DND-41 (cell line): ENCODE measurements at regions not wholly inside any gene's neighbourhood (a gene's known extent, or its start where the extent isn't known, plus 50 kb on each side); places are given as distances from the start of the nearest gene placed in this dataset.

ENCODE experiments used
- ATAC-seq: fragments of 200-7000 bp; cut with Tn5 transposase; 3 replicates; pipeline ENCODE4 v1.9.1; 2021; ENCODE audit warnings: low read depth; ENCODE audit not compliant: insufficient read depth
- DNase-seq: peaks from one replicate; pipeline ENCODE4 v3.0.0-alpha.2; 2020
- H2AFZ ChIP-seq: 2 replicates; pipeline ENCODE4 v1.6.0; 2012; ENCODE audit warnings: low read depth, low read length
- H3K27ac ChIP-seq: 2 replicates; pipeline ENCODE4 v1.5.1; 2012; ENCODE audit warnings: low read length, inconsistent platforms
- H3K27me3 ChIP-seq: fragments of 200-600 bp; sonication (generic); 2 replicates; pipeline ENCODE4 v1.6.0; 2012; ENCODE audit warnings: low read length, mild to moderate bottlenecking, inconsistent platforms; ENCODE audit not compliant: insufficient read depth, poor library complexity
- H3K36me3 ChIP-seq: 2 replicates; pipeline ENCODE4 v1.5.1; 2012; ENCODE audit warnings: low read length, inconsistent platforms; ENCODE audit not compliant: insufficient read depth
- H3K4me1 ChIP-seq: 2 replicates; pipeline ENCODE4 v1.5.1; 2012; ENCODE audit warnings: mild to moderate bottlenecking, low read length; ENCODE audit not compliant: insufficient read depth
- H3K4me2 ChIP-seq: 2 replicates; pipeline ENCODE4 v1.6.0; 2012; ENCODE audit warnings: mild to moderate bottlenecking, moderate library complexity, low read length, inconsistent platforms; ENCODE audit not compliant: insufficient read depth
- H3K4me3 ChIP-seq, 2 experiments: fragments of 200-600 bp in 1 of 2; shearing (Covaris generic) in 1 of 2; 2 replicates each; pipeline ENCODE4 v1.5.1; 2012 to 2016; ENCODE audit warnings: inconsistent platforms in 2 of 2, low read length in 2 of 2, mild to moderate bottlenecking in 2 of 2, low read depth in 1 of 2, moderate library complexity in 1 of 2
- H3K79me2 ChIP-seq: 2 replicates; pipeline ENCODE4 v1.6.0; 2012; ENCODE audit warnings: low read length, inconsistent platforms; ENCODE audit not compliant: insufficient read depth
- H3K9ac ChIP-seq: 2 replicates; pipeline ENCODE4 v1.6.0; 2012; ENCODE audit warnings: low read depth, mild to moderate bottlenecking, inconsistent platforms, low read length, moderate library complexity
- H3K9me3 ChIP-seq: 2 replicates; pipeline ENCODE4 v1.5.1; 2012; ENCODE audit warnings: low read length, moderate library complexity, mild to moderate bottlenecking, inconsistent platforms; ENCODE audit not compliant: insufficient read depth, severe bottlenecking
- H4K20me1 ChIP-seq: 2 replicates; pipeline ENCODE4 v1.6.0; 2012; ENCODE audit warnings: low read length; ENCODE audit not compliant: insufficient read depth
- EZH2 ChIP-seq: IDR thresholded peaks from 3 replicates; pipeline ENCODE4 v1.6.1; 2012; ENCODE audit warnings: borderline replicate concordance, low read depth, mild to moderate bottlenecking, moderate library complexity, low read length, inconsistent platforms; ENCODE audit not compliant: severe bottlenecking
- TF ChIP-seq, protein P1 (sequence below): IDR thresholded peaks from 2 replicates; pipeline ENCODE4 v1.5.1; 2012; ENCODE audit warnings: borderline replicate concordance, low read length, moderate library complexity, mild to moderate bottlenecking; ENCODE audit not compliant: poor library complexity, severe bottlenecking; ENCODE audit errors: extremely low read depth

DNA sequence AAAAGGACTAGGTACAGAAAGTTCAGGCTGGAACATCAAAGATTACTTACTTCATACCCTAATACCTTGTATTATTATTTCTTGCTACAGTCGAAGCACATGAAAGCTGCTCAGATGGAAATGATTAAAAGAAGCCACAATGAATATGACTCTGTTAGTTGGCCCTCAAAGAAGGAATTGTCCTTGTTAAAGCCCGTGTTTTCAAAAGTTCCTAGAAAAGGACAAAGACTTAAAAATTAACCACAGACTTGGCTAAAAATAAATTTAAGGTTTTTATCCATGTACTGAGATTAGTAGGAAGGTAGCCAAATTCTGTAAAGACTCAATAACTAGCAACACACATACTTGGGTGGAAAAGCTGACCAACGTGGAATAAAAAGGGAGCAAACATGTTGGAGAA lies 251.0 kb upstream of the RARB start:
- no peak overlapping the region for H3K4me2 ChIP-seq
- H3K9me3 ChIP-seq, result no peaks in the 10 kb centered on the region
- H3K4me1 ChIP-seq, result no peaks in the 10 kb centered on the region
- no peak overlapping the region for H3K27ac ChIP-seq
- ATAC-seq, result no peak
- no peaks in the 10 kb centered on the region for H3K27me3 ChIP-seq
- no peaks in the 10 kb centered on the region for H3K36me3 ChIP-seq
- H3K79me2 ChIP-seq, result no peaks in the 10 kb centered on the region
- TF ChIP-seq, protein P1, sequence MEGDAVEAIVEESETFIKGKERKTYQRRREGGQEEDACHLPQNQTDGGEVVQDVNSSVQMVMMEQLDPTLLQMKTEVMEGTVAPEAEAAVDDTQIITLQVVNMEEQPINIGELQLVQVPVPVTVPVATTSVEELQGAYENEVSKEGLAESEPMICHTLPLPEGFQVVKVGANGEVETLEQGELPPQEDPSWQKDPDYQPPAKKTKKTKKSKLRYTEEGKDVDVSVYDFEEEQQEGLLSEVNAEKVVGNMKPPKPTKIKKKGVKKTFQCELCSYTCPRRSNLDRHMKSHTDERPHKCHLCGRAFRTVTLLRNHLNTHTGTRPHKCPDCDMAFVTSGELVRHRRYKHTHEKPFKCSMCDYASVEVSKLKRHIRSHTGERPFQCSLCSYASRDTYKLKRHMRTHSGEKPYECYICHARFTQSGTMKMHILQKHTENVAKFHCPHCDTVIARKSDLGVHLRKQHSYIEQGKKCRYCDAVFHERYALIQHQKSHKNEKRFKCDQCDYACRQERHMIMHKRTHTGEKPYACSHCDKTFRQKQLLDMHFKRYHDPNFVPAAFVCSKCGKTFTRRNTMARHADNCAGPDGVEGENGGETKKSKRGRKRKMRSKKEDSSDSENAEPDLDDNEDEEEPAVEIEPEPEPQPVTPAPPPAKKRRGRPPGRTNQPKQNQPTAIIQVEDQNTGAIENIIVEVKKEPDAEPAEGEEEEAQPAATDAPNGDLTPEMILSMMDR, result no peak
- no peak for TF ChIP-seq EZH2
- H2AFZ ChIP-seq, result no peak overlapping the region
- no peak overlapping the region for H3K9ac ChIP-seq
- H4K20me1 ChIP-seq, result no peaks in the 10 kb centered on the region
- no peak overlapping the region for H3K4me3 ChIP-seq
- no peak for DNase-seq

DNA sequence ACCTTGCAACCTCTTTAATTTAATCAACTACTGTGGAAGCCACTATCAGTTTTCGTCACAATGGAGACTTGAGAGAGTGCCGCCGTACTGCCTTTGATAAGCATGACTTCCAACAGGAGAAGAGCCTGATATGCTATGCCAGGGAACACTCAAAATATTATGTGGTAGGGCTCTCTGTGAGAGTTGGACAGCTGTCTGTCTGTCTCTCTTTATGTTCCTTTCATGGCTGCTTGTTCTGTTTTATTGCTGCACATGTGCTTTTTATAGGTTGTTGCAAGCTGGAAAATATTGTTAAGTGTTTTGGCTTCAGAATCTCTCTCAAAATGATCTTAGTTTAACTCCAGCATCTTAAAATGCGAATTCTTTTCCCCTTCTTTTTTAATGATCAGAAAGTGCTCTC lies 249.4 kb upstream of the RARB start:
- Histone ChIP-seq H3K9me3 (no peaks in the 10 kb centered on the region), H3K27me3 (no peaks in the 10 kb centered on the region)

DNA sequence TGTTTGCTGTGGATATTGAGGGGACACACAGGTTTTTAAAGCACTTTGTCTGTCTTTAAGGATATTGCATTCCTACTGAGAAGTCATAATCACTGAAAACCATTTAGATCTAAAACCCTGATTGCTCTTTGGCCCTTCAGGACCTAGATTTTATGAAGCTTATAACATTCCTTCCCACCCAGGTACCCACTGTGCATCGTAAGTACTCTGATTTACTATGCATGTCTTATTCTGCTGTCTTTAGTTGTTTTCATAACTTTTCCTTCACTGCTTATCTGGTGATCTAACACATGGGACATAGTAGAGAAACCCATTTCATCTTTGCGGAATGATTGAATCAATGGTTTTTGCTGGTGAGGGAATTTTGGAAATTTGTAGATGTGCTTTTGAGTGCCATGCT lies 247.0 kb upstream of the RARB start:
- no peak for DNase-seq
- Histone ChIP-seq H3K79me2 (no peaks in the 10 kb centered on the region), H3K9ac (no peak overlapping the region), H3K9me3 (no peaks in the 10 kb centered on the region), H3K36me3 (no peaks in the 10 kb centered on the region), H3K27ac (no peak overlapping the region), H4K20me1 (no peaks in the 10 kb centered on the region), H2AFZ (no peak overlapping the region), H3K4me2 (no peak overlapping the region), H3K4me1 (no peaks in the 10 kb centered on the region), H3K27me3 (no peaks in the 10 kb centered on the region), H3K4me3 (no peak overlapping the region)
- no peak for TF ChIP-seq EZH2
- TF ChIP-seq, protein P1, result no peak
- ATAC-seq, result no peak

More for the DNA sequence above, 249.4 kb upstream of the RARB start:
- Histone ChIP-seq H3K4me2 (no peak overlapping the region), H4K20me1 (no peaks in the 10 kb centered on the region), H3K9ac (no peak overlapping the region), H3K79me2 (no peaks in the 10 kb centered on the region), H3K27ac (no peak overlapping the region), H3K36me3 (no peaks in the 10 kb centered on the region), H3K4me1 (no peaks in the 10 kb centered on the region), H3K4me3 (no peak overlapping the region), H2AFZ (no peak overlapping the region)
- TF ChIP-seq EZH2, result no peak
- TF ChIP-seq, protein P1, result no peak
- ATAC-seq, result no peak
- DNase-seq, result no peak

DNA sequence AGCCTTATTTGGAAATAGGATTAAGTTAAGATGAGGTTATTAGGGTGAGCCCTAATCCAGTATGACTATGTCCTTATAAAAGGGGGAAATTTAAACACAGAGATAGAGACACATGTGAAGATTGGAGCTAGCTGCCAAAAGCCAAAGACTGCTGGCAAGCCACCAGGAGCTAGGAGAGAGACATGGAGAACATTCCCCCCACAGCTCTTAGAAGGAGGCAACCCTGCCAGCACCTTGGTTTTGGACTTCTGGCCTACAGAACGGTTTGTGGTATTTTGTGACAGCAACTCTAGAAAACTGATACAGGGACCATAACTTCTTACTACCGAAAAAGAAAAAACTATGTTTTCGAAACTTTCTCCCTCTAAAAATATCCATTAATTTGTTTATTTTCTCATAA lies 245.3 kb upstream of the RARB start:
- Histone ChIP-seq H3K27ac (no peak overlapping the region), H3K36me3 (no peaks in the 10 kb centered on the region), H4K20me1 (no peaks in the 10 kb centered on the region), H3K4me2 (no peak overlapping the region), H3K9ac (no peak overlapping the region), H3K79me2 (no peaks in the 10 kb centered on the region), H3K4me3 (no peak overlapping the region), H3K27me3 (no peaks in the 10 kb centered on the region), H2AFZ (no peak overlapping the region), H3K9me3 (no peaks in the 10 kb centered on the region), H3K4me1 (no peaks in the 10 kb centered on the region)
- ATAC-seq, result no peak
- no peak for TF ChIP-seq EZH2
- TF ChIP-seq, protein P1, result no peak
- no peak for DNase-seq
